Prostate gland (tissue), 2 donors: ENCODE measurements at regions not wholly inside any gene's neighbourhood (a gene's known extent, or its start where the extent isn't known, plus 50 kb on each side); places are given as distances from the start of the nearest gene placed in this dataset.

Experiments used
- CTCF ChIP-seq, 4 experiments: fragments of 200-600 bp in 2 of 4; fragments of 450-650 bp in 2 of 4; sonication (generic) in 2 of 4; IDR thresholded peaks; 1 replicate in 3 of 4; 2 replicates in 1 of 4; pipeline ENCODE4 v1.5.1; 2016 to 2019; ENCODE audit warnings: antibody characterized with exemption in 4 of 4, mild to moderate bottlenecking in 2 of 4, moderate library complexity in 2 of 4
- POLR2A ChIP-seq: fragments of 450-650 bp; IDR thresholded peaks from one replicate; pipeline ENCODE4 v1.6.1; 2016; ENCODE audit warnings: antibody characterized with exemption, mild to moderate bottlenecking
- POLR2AphosphoS5 ChIP-seq: sonication (generic); formaldehyde crosslinking; IDR thresholded peaks from one replicate; pipeline ENCODE4 v1.6.1; 2017; ENCODE audit warnings: antibody characterized with exemption

GRCh38 chr9:1421436-1421835 is 371.3 kb downstream of the DMRT2 start:
- TF ChIP-seq CTCF (IDR thresholded peaks at IDR 0.05) (no peak), POLR2A (no peak), POLR2AphosphoS5 (no peak)
